ENCODE measurements at regions not wholly inside any gene's neighbourhood (a gene's known extent, or its start where the extent isn't known, plus 50 kb on each side); places are given as distances from the start of the nearest gene placed in this dataset.

- no peak for TF ChIP-seq CTCF (conservative IDR thresholded peaks at IDR 0.05 in 1 of 2, IDR thresholded peaks at IDR 0.05 in 1 of 2; ENCODE audit: low read depth in 1 of 2, low read length in 2 of 2)
- no peak for TF ChIP-seq EZH2 (IDR thresholded peaks at IDR 0.05; ENCODE audit: low read length, missing control alignments)
Measured at GRCh38 chr4:17328141-17328815, 183.6 kb downstream of the QDPR start.
